GM13976 (cell line): ENCODE measurements at regions not wholly inside any gene's neighbourhood (a gene's known extent, or its start where the extent isn't known, plus 50 kb on each side); places are given as distances from the start of the nearest gene placed in this dataset.

Source experiments
- DNase-seq: peaks from one replicate; pipeline ENCODE4 v3.0.0; 2012; ENCODE audit warnings: low spot score
- in situ Hi-C: fragments of 300-500 bp; cut with MboI; formaldehyde crosslinking; loops from one replicate; pipeline ENCODE4 v1.12.0; 2022; ENCODE audit warnings: low sequenced_read_pairs, mixed read lengths, inconsistent platforms; ENCODE audit not compliant: unreplicated experiment
- TF ChIP-seq, protein P1 (sequence below): IDR thresholded peaks from 2 replicates; pipeline ENCODE4 v1.5.1; 2012; ENCODE audit warnings: borderline replicate concordance, mild to moderate bottlenecking; ENCODE audit not compliant: insufficient read depth; ENCODE audit errors: extremely low read depth, missing control alignments, control extremely low read depth

DNA sequence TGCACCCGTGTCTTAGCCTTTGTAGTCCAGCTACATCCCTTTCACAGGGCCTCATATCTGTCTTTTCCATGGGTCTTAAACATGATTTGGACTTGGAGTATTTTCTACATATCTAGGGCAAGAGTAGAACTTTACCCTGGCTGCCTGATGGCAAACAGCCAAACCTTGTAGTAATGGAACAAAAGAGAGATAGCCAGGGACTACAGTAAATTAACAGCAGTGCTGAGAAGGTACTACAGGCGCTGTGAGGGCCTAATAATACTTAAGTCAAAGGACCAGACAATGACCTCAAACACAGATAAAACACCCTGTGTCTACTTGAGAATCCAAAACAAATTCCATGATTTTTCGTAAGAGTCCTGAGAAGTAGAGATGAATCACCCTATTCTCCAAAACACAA, 111.0 kb upstream of the WDR17 start:
- TF ChIP-seq, protein P1, sequence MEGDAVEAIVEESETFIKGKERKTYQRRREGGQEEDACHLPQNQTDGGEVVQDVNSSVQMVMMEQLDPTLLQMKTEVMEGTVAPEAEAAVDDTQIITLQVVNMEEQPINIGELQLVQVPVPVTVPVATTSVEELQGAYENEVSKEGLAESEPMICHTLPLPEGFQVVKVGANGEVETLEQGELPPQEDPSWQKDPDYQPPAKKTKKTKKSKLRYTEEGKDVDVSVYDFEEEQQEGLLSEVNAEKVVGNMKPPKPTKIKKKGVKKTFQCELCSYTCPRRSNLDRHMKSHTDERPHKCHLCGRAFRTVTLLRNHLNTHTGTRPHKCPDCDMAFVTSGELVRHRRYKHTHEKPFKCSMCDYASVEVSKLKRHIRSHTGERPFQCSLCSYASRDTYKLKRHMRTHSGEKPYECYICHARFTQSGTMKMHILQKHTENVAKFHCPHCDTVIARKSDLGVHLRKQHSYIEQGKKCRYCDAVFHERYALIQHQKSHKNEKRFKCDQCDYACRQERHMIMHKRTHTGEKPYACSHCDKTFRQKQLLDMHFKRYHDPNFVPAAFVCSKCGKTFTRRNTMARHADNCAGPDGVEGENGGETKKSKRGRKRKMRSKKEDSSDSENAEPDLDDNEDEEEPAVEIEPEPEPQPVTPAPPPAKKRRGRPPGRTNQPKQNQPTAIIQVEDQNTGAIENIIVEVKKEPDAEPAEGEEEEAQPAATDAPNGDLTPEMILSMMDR: no peak
- in situ Hi-C loops: loop anchor here (25.0 kb wide), 1 partner anchor 383 kb away; no protein-coding TSS in a partner anchor
- no peak for DNase-seq

DNA sequence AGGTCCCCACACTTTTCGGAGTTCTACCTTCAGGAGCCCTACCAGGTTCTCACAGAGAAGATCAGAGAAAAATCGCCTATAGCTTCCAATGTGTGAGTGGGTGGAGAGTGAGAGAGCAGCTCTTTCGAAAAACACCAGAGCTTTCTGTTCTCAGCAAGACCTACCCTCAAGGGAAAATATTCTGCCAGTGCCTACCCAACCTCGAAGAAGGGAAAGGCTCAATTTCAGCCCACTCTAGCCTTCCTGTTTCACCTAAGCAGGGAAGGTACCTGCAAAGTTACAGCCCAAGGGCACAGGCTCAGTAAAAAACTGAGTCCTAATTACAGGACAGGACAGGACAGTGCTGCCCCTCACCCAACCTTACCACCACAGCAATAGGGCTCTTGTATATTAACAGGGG, 104.0 kb upstream of the WDR17 start:
- in situ Hi-C loops: loop anchor here (25.0 kb wide), 1 partner anchor 376 kb away; no protein-coding TSS in a partner anchor
- no peak for DNase-seq
- TF ChIP-seq, protein P1: no peak

DNA sequence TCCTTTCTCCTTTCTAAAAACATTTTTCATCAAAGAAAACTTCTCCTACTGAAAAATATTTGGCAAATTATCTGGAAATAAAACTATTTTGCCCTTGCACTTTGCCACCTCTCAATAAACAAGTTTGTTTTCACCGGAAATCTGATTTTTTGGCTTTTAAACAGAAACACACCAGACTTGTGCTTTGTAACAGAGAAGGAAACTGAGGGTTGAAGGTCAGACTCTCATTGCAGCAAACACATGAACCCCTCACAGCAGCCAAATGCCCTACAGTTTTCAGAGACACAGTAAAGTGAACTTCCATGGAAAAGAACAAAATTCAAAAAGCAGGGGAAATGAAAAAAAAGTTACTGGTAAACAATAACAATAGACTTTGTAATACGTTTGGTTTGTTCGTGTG, 95.6 kb upstream of the WDR17 start:
- DNase-seq: no peak
- in situ Hi-C loops: loop anchor here (25.0 kb wide), 1 partner anchor 367 kb away; no protein-coding TSS in a partner anchor
- TF ChIP-seq, protein P1: no peak

DNA sequence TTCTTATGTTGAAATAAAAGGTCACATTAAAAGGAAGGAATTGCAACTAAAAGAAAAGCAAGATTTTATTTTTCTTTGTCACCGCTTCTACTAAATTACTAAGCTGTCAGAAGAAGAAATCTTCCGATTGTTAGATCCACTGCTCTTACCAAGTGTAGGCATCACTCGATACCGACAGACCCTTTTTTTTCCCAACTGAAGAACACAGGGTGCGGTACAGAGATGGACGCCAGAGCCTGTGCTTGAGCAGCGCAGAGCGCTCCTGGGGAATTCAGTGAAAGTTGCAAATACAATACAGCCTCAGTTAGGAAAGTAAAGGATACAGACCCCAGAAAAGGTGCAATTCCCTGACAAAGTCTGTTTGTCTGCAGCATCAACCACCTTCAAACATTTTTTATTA, 94.9 kb upstream of the WDR17 start:
- in situ Hi-C loops: loop anchor here (25.0 kb wide), 1 partner anchor 367 kb away; no protein-coding TSS in a partner anchor
- DNase-seq: no peak
- TF ChIP-seq, protein P1: no peak

DNA sequence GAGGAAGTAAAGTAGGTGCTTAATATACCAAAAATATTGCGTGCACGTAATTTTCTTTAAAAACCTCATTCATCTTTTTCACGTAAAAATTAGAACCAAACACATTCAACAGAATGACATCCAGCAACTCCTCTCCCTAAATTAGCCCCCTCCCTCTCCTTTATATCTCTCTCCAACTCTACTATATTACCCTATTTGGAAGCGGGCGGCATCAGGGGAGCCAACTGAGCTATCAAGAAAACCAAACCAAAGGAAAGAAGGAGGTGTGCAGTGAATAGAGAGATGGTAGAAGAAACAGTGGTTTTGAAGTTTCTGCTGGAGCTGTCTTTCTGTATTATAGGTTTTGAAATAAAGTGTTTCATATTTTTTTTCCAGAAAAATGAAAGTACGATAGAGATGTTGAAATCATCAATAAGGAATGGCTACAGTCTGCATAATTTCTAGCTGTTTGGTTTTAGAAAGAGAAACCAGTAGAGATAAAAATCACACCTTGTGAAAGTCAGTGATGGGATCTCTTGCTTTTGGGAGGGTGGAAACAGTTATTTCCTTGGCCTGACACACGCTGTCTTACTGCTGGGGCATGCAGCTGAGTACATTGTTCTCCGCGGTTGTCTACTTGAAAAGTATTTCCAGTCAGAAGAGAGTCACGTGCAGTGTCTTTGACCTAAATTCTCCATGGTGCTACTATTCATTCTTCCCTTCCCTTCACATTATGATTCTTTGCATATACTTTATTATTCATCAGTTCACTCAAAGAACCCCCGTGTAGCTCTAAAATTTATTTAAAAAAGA, 94.1 kb upstream of the WDR17 start:
- DNase-seq: no peak
- TF ChIP-seq, protein P1: no peak
- in situ Hi-C loops: loop anchor here (25.0 kb wide), 1 partner anchor 366 kb away; no protein-coding TSS in a partner anchor

DNA sequence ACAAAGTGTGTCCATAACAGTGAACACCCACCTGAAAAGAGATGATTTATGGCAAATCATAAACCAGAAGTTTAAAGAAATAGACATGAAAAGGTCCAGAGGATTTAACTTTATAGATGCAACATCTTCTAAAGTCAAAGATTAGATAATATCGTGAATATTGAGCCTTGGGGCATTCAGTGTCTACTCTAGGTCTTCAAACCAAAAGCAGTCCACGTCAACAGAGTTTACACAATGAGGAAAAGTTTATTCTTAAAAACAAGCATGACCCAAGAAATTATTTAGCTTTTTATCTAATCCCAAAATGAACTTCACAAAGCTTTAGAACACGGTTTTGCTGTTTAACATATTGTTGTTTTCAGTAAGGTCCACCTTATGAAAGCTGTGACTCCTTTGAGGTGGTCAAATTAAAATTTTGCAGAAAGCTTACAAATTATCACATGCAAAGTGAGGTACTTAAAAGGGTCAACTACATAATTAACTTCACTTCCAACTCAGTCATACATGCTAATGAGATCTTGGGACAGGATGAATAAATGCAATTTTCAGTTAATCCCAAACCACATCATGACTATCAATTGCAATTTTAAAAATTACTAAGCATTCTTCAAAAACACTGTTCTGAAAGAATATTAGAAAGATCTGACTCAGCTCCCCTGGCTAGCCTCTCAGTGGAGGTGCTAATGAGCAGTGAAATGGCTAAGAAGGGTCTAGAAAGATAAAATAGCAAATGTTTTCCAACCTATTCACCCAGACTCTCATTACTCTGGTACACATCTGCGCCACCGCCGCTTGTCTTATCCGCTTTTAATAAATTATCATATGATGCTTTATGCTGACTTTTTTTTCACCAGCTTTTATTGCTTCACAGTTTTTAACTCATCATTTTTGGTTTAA, 92.4 kb upstream of the WDR17 start:
- in situ Hi-C loops: loop anchor here (25.0 kb wide), 1 partner anchor 364 kb away; no protein-coding TSS in a partner anchor
- DNase-seq: no peak
- TF ChIP-seq, protein P1: no peak
